Hypothalamus (tissue), 51 donors: ENCODE measurements at regions not wholly inside any gene's neighbourhood (a gene's known extent, or its start where the extent isn't known, plus 50 kb on each side); places are given as distances from the start of the nearest gene placed in this dataset.

ENCODE experiments used
- DNase-seq, 51 donors: peaks; one replicate each; lab custom pipeline; 2025; lab: John Stamatoyannopoulos, UW

DNA sequence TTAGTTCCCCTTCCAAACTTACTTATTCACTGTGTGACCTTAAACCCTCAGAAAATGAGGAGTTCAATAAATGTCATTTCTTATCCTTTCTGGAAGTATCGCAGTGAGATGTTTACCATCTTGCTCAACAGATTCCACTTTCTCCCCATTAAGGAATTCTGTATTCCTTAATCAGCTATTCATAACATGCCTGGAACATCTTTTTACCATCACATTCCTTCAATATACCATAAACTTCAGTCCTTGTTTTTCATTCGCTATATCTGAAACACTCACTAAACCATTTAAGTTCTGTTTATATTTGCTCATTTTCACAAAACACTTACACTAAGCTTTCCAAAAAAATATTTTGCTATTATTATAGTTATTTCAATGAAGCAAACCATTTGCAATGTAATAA, 1158.6 kb downstream of the CDH12 start:
- DNase-seq = no peak

GRCh38 chr5:21693591-21693990, 1159.6 kb downstream of the CDH12 start:
- DNase-seq = no peak

- DNase-seq = no peak
These were observed 1163.6 kb downstream of the CDH12 start for GRCh38 chr5:21689587-21689986.

DNA sequence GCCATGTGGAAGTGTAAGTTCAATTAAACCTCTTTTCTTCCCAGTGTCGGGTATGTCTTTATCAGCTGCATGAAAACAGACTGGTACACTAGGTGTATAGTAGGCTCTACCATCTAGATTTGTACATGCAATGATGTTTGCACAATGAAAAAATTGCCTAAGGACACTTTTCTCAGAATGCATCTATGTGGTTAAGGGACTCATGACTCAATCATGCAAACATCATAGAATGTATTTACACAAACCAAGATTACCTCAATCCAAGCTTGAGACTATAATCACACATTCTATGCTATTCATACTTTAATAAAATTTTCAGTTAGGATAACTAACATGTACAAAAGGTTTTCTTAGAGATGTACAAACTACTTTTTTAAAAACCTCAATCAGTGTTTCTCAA, 1164.5 kb downstream of the CDH12 start:
- no peak for DNase-seq

GRCh38 chr5:21687621-21688020, 1165.5 kb downstream of the CDH12 start:
- DNase-seq = no peak

DNA sequence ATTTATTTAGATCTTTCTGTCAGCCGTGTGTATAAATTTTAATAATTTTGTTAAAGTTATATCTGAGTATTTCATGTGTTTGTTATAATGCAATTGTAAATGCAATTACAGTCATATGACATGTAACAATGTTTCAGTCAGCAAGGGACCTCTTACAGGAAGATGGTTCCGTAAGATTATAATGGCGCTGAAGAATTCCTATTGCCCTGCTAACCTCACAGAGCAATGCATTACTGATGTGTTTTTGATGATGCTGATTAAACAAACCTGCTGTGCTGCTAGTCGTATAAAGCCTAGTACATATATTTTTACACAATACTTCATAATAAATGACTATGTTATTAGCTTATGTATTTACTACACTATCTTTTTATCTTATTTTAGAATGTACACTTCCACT, 1166.4 kb downstream of the CDH12 start:
- DNase-seq = no peak

- DNase-seq = no peak
These were observed 1167.6 kb downstream of the CDH12 start for GRCh38 chr5:21685522-21685921.

- no peak for DNase-seq
These were observed 1168.2 kb downstream of the CDH12 start for GRCh38 chr5:21684992-21685391.

GRCh38 chr5:21681911-21682310, 1171.2 kb downstream of the CDH12 start:
- DNase-seq = no peak

GRCh38 chr5:21680641-21681040, 1172.5 kb downstream of the CDH12 start:
- DNase-seq = peak in 1 of 51 donors; percentile 24

DNA sequence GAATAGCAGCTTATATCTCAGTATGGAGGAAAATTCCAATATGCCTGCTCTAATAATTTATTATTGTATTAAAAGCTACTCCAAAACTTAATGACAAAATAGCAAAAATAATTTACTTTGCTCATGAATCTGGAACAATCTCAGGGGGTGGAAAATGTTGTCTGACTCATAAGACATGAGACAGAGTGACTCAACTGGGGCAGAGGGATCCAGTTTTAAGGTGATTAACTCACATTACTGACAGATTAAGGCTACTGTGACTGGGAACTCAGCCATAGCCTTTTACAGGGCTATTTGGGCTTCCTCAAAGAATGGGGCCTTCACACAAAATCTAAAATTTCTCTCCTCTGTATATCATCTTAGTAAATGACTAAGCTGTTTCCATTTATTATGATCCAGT, 1172.9 kb downstream of the CDH12 start:
- DNase-seq = peak in 1 of 51 donors; percentile 26

DNA sequence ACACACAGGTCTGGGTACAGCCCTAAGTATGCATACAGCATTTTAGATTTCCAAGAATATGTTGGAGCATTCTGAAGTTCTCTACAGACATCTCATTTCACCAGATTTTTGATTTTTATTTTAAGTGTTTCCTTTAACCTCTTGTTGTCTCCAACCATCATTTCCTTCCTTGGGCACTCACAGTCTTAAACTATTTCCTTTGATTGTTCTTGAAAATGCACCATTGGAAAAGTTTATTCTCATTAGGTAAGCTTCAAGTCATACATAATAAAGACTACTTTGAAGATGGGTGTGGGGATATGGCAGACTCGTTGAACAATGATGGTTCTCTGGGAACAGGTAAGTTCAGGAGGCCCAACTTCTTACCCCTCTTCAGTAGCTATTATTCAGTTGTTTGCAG, 1174.6 kb downstream of the CDH12 start:
- DNase-seq = no peak

GRCh38 chr5:21672911-21673310, 1180.2 kb downstream of the CDH12 start:
- no peak for DNase-seq

GRCh38 chr5:21672360-21672759, 1180.8 kb downstream of the CDH12 start:
- DNase-seq = no peak

DNA sequence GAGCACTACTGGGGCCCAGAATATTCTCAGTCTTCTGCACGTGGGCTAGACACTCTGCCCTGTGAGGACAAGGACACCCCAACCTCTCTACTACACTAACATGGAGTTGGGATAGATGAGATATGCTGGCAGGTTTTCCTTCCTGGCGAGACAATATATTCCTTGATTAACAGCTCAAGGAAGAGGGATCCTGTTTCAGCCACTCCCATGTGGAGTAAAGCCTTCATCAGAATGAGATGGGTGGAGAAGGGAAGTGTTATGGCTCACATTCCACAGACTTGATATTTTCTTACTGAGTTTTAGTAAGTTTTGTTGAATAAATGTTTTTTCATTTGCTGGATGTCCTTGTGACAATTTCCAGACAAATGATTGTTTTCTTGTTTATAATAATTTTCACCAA, 1187.6 kb downstream of the CDH12 start:
- DNase-seq = no peak

- DNase-seq = no peak
These were observed 1190.1 kb downstream of the CDH12 start for GRCh38 chr5:21663082-21663481.

DNA sequence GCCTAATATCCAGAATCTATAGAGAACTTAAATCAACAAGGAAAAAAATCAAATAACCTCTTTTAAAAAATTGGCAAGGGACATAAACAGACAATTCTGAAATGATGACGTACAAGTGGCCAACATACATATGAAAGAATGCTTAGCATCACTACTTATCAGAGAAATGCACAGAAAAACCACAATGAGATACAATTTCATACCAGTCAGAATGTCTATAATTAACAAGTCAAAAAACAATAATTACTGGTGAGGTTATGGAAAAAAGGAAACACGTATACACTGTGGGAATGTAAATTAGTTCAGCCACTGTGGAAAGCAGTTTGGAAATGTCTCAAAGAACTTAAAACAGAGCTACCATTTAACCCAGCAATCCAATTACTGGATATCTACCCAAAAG, 1192.0 kb downstream of the CDH12 start:
- DNase-seq = no peak

- no peak for DNase-seq
These were observed 1198.6 kb downstream of the CDH12 start for GRCh38 chr5:21654556-21654955.

- DNase-seq = no peak
These were observed 1203.2 kb downstream of the CDH12 start for GRCh38 chr5:21649969-21650368.

DNA sequence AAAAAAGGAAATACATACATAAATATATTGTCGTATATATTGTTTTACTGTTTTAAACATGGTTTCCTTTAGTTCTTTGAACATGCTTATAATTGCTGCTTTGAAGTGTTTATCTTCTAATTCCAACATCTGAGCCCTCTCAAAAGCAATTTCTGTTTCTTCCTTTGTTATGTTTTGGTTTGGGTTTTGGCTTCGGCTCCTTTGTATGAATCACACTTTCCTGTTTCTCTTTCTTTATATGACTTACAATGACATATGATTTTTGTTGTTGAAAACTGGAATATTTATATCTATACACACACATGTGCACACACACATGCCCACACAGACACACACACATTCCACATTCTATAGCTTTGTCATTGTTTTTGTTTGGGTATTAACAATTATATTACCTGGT, 1206.7 kb downstream of the CDH12 start:
- no peak for DNase-seq

- no peak for DNase-seq
These were observed 1209.1 kb downstream of the CDH12 start for GRCh38 chr5:21644032-21644431.

- no peak for DNase-seq
These were observed 1210.8 kb downstream of the CDH12 start for GRCh38 chr5:21642312-21642711.

DNA sequence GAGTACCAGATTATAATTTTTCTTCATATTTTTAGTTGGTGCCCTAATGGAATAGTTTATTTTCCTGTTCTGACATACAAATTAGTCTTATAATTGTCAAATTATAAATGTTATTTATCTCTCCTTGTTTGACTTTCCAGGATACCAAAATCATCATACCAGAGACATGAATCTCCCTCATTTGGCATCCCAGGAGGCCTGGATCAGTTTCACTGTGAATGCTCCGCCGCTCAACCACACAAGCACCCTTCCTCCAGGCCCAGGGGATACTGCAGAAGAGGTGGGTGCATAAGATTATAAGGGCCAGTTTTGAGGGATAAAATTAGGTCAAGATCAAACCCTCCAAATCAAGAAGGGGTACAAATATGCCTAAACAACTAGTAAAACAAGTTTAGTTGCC, 1229.3 kb downstream of the CDH12 start:
- DNase-seq = no peak
